ENCODE measurements at regions not wholly inside any gene's neighbourhood (a gene's known extent, or its start where the extent isn't known, plus 50 kb on each side); places are given as distances from the start of the nearest gene placed in this dataset.

DNA sequence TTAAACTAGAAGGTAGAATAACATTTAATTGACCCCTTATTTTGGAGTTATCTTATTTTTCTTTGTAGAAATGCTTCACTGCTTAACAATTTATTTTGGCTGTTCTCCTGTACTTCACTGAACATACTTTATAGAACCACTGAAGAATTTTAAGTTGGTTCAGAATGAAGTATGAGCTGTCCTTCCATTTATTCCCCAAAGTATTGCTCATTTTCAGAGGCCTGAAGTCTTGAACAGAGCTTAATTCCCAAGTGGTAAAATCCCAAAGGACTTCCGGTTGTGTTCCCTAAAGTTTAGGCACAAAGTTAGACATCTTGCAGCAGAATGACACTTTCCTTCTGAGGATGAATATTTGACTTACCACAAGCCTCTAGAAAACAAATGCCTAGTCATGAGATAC, 233.3 kb downstream of the TINAG start:
- H3K9me1 ChIP-seq (ENCODE audit: control insufficient read depth, insufficient read depth, low read length): no peaks in the 10 kb centered on the region
- no peak for TF ChIP-seq SIN3B (IDR thresholded peaks at IDR 0.05; ENCODE audit: low read depth)
- no peak for TF ChIP-seq ZNF696 (CRISPR knock-in tag; conservative IDR thresholded peaks at IDR 0.05)
- no peak for TF ChIP-seq ZSCAN29 (IDR thresholded peaks at IDR 0.05)
- no peak for TF ChIP-seq ETS2 (tag; IDR thresholded peaks at IDR 0.05; ENCODE audit: borderline replicate concordance, poor library complexity, severe bottlenecking)
- TF ChIP-seq, protein P1, sequence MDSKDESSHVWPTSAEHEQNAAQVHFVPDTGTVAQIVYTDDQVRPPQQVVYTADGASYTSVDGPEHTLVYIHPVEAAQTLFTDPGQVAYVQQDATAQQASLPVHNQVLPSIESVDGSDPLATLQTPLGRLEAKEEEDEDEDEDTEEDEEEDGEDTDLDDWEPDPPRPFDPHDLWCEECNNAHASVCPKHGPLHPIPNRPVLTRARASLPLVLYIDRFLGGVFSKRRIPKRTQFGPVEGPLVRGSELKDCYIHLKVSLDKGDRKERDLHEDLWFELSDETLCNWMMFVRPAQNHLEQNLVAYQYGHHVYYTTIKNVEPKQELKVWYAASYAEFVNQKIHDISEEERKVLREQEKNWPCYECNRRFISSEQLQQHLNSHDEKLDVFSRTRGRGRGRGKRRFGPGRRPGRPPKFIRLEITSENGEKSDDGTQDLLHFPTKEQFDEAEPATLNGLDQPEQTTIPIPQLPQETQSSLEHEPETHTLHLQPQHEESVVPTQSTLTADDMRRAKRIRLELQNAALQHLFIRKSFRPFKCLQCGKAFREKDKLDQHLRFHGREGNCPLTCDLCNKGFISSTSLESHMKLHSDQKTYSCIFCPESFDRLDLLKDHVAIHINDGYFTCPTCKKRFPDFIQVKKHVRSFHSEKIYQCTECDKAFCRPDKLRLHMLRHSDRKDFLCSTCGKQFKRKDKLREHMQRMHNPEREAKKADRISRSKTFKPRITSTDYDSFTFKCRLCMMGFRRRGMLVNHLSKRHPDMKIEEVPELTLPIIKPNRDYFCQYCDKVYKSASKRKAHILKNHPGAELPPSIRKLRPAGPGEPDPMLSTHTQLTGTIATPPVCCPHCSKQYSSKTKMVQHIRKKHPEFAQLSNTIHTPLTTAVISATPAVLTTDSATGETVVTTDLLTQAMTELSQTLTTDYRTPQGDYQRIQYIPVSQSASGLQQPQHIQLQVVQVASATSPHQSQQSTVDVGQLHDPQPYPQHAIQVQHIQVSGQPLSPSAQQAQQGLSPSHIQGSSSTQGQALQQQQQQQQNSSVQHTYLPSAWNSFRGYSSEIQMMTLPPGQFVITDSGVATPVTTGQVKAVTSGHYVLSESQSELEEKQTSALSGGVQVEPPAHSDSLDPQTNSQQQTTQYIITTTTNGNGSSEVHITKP (IDR thresholded peaks at IDR 0.05; ENCODE audit: partially characterized antibody): no peak
- no peak for TF ChIP-seq POLR3G (IDR thresholded peaks at IDR 0.05; ENCODE audit: extremely low read depth, insufficient read length, insufficient replicate concordance)
- no peak for TF ChIP-seq JUN (IDR thresholded peaks at IDR 0.05; ENCODE audit: borderline replicate concordance, low read depth, low read length)
- no peak for TF ChIP-seq JUN (CRISPR knock-in tag; IDR thresholded peaks at IDR 0.05; ENCODE audit: borderline replicate concordance)
- TF ChIP-seq ESRRA (IDR thresholded peaks at IDR 0.05; ENCODE audit: borderline replicate concordance, low read depth): no peak
- no peak for TF ChIP-seq SAP30 (IDR thresholded peaks at IDR 0.05; ENCODE audit: borderline replicate concordance, insufficient read depth, low read depth, low read length, poor library complexity, severe bottlenecking)
- TF ChIP-seq ZNF282 (CRISPR knock-in tag; IDR thresholded peaks at IDR 0.05): no peak
- TF ChIP-seq, protein P2, sequence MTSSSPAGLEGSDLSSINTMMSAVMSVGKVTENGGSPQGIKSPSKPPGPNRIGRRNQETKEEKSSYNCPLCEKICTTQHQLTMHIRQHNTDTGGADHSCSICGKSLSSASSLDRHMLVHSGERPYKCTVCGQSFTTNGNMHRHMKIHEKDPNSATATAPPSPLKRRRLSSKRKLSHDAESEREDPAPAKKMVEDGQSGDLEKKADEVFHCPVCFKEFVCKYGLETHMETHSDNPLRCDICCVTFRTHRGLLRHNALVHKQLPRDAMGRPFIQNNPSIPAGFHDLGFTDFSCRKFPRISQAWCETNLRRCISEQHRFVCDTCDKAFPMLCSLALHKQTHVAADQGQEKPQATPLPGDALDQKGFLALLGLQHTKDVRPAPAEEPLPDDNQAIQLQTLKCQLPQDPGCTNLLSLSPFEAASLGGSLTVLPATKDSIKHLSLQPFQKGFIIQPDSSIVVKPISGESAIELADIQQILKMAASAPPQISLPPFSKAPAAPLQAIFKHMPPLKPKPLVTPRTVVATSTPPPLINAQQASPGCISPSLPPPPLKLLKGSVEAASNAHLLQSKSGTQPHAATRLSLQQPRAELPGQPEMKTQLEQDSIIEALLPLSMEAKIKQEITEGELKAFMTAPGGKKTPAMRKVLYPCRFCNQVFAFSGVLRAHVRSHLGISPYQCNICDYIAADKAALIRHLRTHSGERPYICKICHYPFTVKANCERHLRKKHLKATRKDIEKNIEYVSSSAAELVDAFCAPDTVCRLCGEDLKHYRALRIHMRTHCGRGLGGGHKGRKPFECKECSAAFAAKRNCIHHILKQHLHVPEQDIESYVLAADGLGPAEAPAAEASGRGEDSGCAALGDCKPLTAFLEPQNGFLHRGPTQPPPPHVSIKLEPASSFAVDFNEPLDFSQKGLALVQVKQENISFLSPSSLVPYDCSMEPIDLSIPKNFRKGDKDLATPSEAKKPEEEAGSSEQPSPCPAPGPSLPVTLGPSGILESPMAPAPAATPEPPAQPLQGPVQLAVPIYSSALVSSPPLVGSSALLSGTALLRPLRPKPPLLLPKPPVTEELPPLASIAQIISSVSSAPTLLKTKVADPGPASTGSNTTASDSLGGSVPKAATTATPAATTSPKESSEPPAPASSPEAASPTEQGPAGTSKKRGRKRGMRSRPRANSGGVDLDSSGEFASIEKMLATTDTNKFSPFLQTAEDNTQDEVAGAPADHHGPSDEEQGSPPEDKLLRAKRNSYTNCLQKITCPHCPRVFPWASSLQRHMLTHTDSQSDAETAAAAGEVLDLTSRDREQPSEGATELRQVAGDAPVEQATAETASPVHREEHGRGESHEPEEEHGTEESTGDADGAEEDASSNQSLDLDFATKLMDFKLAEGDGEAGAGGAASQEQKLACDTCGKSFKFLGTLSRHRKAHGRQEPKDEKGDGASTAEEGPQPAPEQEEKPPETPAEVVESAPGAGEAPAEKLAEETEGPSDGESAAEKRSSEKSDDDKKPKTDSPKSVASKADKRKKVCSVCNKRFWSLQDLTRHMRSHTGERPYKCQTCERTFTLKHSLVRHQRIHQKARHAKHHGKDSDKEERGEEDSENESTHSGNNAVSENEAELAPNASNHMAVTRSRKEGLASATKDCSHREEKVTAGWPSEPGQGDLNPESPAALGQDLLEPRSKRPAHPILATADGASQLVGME (CRISPR knock-in tag; IDR thresholded peaks at IDR 0.05): no peak
- TF ChIP-seq NR3C1 (CRISPR knock-in tag; IDR thresholded peaks at IDR 0.05): no peak

More for the DNA sequence above, 233.3 kb downstream of the TINAG start:
- no peaks in the 10 kb centered on the region for H4K20me1 ChIP-seq (replicated peaks; ENCODE audit: control insufficient read depth, insufficient read depth, low read length)
- ChIA-PET CTCF (ENCODE audit: low intra/inter-chr PET ratio) (no interaction called here), POLR2A (no interaction called here)
- intact Hi-C loops (cut with micrococcal nuclease): no loop called here
- FAIRE-seq: no peak
- BruUV-seq (replicated peaks): no TSS peak
- no peaks in the 10 kb centered on the region for H3K36me3 ChIP-seq (ENCODE audit: control insufficient read depth, insufficient read depth, low read length)
- no peaks in the 10 kb centered on the region for H3K27me3 ChIP-seq (ENCODE audit: control insufficient read depth in 2 of 2, insufficient read depth in 2 of 2, low read length in 2 of 2)
- no peak overlapping the region for H3K4me2 ChIP-seq (ENCODE audit: insufficient read depth, low read length)
- no peaks in the 10 kb centered on the region for H3K4me1 ChIP-seq (replicated peaks in 1 of 2; ENCODE audit: control insufficient read depth in 2 of 2, insufficient read depth in 2 of 2, low read length in 2 of 2)
- ATAC-seq: no peak
- 10% methylated on average over 1 of the region's 1 CpG for WGBS (ENCODE audit: insufficient coverage, low coverage, missing lambda C conversion rate)
- no peak overlapping the region for H3K9ac ChIP-seq (ENCODE audit: insufficient read depth in 1 of 2, low read depth in 2 of 2, low read length in 2 of 2)
- 0 out of 2 replicates have a peak, but pooled peaks cover 2% of the 10 kb centered on the region for H3K9me3 ChIP-seq (replicated peaks; ENCODE audit: control insufficient read depth, insufficient read depth, low read depth, low read length)
- no peaks in the 10 kb centered on the region for H3K79me2 ChIP-seq (ENCODE audit: control insufficient read depth, insufficient read depth, low read length)
- no peak overlapping the region for H2AFZ ChIP-seq (ENCODE audit: low read depth, low read length)
- in situ Hi-C loops (cut with MboI): no loop called here
- no peak overlapping the region for H3K27ac ChIP-seq (ENCODE audit: extremely low read depth, low read depth, low read length)
- no peak overlapping the region for H3K4me3 ChIP-seq
- no peak for DNase-seq (ENCODE audit: extremely low read depth in 1 of 4, low spot score in 3 of 4)
